GM13977 (cell line): ENCODE measurements at regions not wholly inside any gene's neighbourhood (a gene's known extent, or its start where the extent isn't known, plus 50 kb on each side); places are given as distances from the start of the nearest gene placed in this dataset.

ENCODE experiments used
- DNase-seq: peaks from one replicate; pipeline ENCODE4 v3.0.0; 2012; ENCODE audit warnings: low spot score
- CTCF ChIP-seq: IDR thresholded peaks from 2 replicates; pipeline ENCODE4 v1.5.1; 2012; ENCODE audit warnings: mild to moderate bottlenecking, control low read depth; ENCODE audit not compliant: insufficient read depth; ENCODE audit errors: extremely low read depth, missing control alignments
- in situ Hi-C: fragments of 300-500 bp; cut with MboI; formaldehyde crosslinking; loops from one replicate; pipeline ENCODE4 v1.12.0; 2022; ENCODE audit warnings: low sequenced_read_pairs, low pct_unique_long_range_greater_than_20kb, mixed read lengths, inconsistent platforms; ENCODE audit not compliant: unreplicated experiment

DNA sequence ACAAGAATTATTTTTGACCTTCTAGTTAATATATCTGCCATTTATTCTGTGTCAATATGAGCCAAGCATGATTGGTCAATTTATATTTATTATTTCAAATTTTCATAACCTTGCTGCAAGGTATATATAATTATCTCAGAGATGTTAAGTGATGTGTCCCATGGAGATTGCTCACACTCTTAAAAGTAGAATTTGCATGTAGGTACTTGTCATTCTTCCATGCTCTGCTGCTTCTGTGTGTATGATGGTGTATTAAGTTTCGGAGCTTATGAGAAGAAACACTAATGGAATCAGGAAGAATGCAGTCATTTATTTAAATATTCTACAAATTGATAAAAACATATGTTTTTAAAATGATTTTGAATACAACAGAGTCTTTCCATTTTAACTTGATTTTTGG lies 586.8 kb upstream of the MIR17HG start:
- in situ Hi-C loops = no loop called here
- no peak for TF ChIP-seq CTCF
- DNase-seq = no peak

- in situ Hi-C loops = no loop called here
- no peak for DNase-seq
- TF ChIP-seq CTCF = no peak
Measured at GRCh38 chr13:90763476-90764150, 583.9 kb upstream of the MIR17HG start.

DNA sequence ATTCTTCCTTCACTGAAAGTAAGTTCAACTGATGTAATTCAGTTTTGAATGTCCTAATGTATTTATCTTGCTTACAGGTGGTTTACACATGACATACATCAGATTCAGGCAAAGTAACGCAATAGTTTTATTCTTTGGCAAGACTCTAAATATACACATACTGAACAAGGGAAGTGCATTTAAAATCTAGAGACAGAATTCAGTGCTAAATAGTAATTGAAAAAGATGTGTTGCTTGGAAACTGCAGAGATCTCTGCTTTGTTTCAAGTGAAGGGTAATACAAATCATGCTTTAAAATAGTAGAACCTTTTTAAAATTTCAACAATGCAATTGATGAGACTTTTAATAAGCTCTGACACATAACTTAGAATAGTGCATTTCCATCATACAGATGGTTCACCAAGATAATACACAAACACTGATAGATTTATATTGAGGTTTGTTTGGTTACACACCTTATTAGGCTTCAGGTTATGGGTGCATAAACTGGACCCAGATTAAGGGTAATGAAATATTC lies 581.0 kb upstream of the MIR17HG start:
- no peak for DNase-seq
- in situ Hi-C loops = no loop called here
- no peak for TF ChIP-seq CTCF

DNA sequence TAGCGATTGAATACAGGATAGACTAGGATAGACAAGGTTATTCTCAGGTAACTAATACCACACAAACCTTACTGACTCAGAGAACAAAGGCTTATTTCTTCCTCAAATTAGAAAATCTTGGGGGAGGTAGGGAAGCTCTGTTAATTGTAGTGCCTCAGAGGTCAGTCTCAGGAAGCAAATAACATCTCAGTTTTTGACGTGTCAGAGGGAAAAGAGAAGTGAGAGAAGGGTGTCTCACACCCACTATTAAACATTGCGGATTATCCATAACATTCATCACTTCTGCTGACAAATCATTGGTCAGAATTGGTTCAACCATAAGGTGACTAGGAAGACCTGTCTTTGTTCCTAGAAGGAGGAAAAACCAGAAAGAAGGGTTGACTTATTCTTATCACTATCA lies 579.4 kb upstream of the MIR17HG start:
- TF ChIP-seq CTCF = no peak
- DNase-seq = no peak
- in situ Hi-C loops = no loop called here

- in situ Hi-C loops = no loop called here
- TF ChIP-seq CTCF = no peak
- no peak for DNase-seq
Measured at GRCh38 chr13:90769387-90769786, 578.1 kb upstream of the MIR17HG start.

- DNase-seq = no peak
- in situ Hi-C loops = no loop called here
- no peak for TF ChIP-seq CTCF
Measured at GRCh38 chr13:90770334-90770733, 577.2 kb upstream of the MIR17HG start.

DNA sequence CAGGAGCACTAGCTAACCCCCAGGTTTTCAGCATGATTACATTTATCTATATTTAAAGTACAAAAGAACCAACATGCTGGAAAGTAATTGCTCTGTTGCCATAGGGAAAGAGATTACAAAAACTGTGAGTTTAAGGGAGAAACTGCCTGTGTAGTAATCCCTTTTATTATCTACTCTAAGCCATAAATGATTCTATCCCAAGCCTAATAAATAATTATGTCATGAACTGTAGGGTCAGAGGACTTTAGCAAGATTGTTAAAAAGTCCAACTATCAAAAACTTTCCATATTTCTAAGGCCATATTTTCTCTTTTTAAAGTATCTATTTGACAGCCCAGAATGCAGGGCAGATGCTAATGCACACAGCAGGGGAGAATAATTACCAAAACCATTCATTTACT lies 573.8 kb upstream of the MIR17HG start:
- in situ Hi-C loops = no loop called here
- TF ChIP-seq CTCF = no peak
- no peak for DNase-seq
